ENCODE measurements at regions not wholly inside any gene's neighbourhood (a gene's known extent, or its start where the extent isn't known, plus 50 kb on each side); places are given as distances from the start of the nearest gene placed in this dataset.

DNA sequence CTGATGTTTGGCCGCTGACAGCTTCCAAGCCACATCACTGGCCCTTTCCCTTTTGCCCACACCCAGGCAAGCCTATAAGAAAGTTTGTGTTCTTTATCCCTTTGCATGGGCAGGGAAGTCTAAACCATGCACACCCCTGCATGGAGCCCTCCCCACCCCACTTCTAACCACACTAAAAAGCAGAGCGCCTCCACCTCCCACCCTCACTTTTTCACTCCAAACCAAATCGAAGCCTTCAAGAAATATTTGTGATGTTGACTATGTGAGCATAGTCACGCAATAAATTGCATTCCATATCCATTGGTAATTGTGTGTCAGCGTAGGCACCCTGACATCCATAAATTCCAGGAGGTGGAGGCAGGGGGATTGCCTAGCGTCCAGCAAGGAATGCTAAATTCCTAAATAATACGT is 104.4 kb upstream of the LSM14A start:
- Histone ChIP-seq H3K9ac (ENCODE audit: control insufficient read depth, insufficient read depth, low read length) (no peak overlapping the region), H3K36me3 (ENCODE audit: control insufficient read depth in 2 of 2, insufficient read depth in 2 of 2, low read length in 1 of 2) (no peaks in the 10 kb centered on the region), H3K4me3 (no peak overlapping the region), H3K27ac (ENCODE audit: control insufficient read depth, insufficient read depth) (no peak overlapping the region), H3K9me3 (replicated peaks; ENCODE audit: control insufficient read depth, insufficient read depth, low read length) (no peaks in the 10 kb centered on the region), H2AFZ (ENCODE audit: control insufficient read depth, low read depth, low read length) (no peak overlapping the region), H3K4me2 (ENCODE audit: control insufficient read depth, insufficient read depth) (no peak overlapping the region), H4K20me1 (ENCODE audit: control insufficient read depth, insufficient read depth) (no peaks in the 10 kb centered on the region), H3K79me2 (ENCODE audit: control insufficient read depth, insufficient read depth, low read length) (no peaks in the 10 kb centered on the region), H3K27me3 (replicated peaks in 1 of 2; ENCODE audit: control insufficient read depth in 2 of 2, insufficient read depth in 2 of 2, low read length in 1 of 2) (no peaks in the 10 kb centered on the region), H3K4me1 (ENCODE audit: control insufficient read depth, insufficient read depth, low read length) (no peaks in the 10 kb centered on the region)
- no TSS peak for BruUV-seq (replicated peaks)
- no peak for TF ChIP-seq RELA (IDR thresholded peaks at IDR 0.05; ENCODE audit: borderline replicate concordance, partially characterized antibody)
- TF ChIP-seq, protein P1, sequence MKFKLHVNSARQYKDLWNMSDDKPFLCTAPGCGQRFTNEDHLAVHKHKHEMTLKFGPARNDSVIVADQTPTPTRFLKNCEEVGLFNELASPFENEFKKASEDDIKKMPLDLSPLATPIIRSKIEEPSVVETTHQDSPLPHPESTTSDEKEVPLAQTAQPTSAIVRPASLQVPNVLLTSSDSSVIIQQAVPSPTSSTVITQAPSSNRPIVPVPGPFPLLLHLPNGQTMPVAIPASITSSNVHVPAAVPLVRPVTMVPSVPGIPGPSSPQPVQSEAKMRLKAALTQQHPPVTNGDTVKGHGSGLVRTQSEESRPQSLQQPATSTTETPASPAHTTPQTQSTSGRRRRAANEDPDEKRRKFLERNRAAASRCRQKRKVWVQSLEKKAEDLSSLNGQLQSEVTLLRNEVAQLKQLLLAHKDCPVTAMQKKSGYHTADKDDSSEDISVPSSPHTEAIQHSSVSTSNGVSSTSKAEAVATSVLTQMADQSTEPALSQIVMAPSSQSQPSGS (IDR thresholded peaks at IDR 0.05; ENCODE audit: low read length) = no peak
- TF ChIP-seq JUND (IDR thresholded peaks at IDR 0.05; ENCODE audit: low read depth, low read length) = no peak
- TF ChIP-seq SIX5 (IDR thresholded peaks at IDR 0.05; ENCODE audit: low read depth, low read length, severe bottlenecking) = no peak
- no peak for TF ChIP-seq MXI1 (IDR thresholded peaks at IDR 0.05; ENCODE audit: low read depth, low read length)
- no peak for TF ChIP-seq IKZF1 (conservative IDR thresholded peaks at IDR 0.05)
- no peak for TF ChIP-seq RB1 (IDR thresholded peaks at IDR 0.05; ENCODE audit: borderline replicate concordance)
- TF ChIP-seq, protein P2, sequence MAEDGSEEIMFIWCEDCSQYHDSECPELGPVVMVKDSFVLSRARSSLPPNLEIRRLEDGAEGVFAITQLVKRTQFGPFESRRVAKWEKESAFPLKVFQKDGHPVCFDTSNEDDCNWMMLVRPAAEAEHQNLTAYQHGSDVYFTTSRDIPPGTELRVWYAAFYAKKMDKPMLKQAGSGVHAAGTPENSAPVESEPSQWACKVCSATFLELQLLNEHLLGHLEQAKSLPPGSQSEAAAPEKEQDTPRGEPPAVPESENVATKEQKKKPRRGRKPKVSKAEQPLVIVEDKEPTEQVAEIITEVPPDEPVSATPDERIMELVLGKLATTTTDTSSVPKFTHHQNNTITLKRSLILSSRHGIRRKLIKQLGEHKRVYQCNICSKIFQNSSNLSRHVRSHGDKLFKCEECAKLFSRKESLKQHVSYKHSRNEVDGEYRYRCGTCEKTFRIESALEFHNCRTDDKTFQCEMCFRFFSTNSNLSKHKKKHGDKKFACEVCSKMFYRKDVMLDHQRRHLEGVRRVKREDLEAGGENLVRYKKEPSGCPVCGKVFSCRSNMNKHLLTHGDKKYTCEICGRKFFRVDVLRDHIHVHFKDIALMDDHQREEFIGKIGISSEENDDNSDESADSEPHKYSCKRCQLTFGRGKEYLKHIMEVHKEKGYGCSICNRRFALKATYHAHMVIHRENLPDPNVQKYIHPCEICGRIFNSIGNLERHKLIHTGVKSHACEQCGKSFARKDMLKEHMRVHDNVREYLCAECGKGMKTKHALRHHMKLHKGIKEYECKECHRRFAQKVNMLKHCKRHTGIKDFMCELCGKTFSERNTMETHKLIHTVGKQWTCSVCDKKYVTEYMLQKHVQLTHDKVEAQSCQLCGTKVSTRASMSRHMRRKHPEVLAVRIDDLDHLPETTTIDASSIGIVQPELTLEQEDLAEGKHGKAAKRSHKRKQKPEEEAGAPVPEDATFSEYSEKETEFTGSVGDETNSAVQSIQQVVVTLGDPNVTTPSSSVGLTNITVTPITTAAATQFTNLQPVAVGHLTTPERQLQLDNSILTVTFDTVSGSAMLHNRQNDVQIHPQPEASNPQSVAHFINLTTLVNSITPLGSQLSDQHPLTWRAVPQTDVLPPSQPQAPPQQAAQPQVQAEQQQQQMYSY (CRISPR knock-in tag; IDR thresholded peaks at IDR 0.05) = no peak
- TF ChIP-seq MTA2 (IDR thresholded peaks at IDR 0.05; ENCODE audit: low read depth) = no peak
- TF ChIP-seq ATF7 (IDR thresholded peaks at IDR 0.05; ENCODE audit: low read depth) = no peak
- no peak for TF ChIP-seq HDAC6 (IDR thresholded peaks at IDR 0.05; ENCODE audit: unreplicated experiment)
- no peak for TF ChIP-seq SP1 (IDR thresholded peaks at IDR 0.05; ENCODE audit: low read depth, low read length)
- TF ChIP-seq, protein P3, sequence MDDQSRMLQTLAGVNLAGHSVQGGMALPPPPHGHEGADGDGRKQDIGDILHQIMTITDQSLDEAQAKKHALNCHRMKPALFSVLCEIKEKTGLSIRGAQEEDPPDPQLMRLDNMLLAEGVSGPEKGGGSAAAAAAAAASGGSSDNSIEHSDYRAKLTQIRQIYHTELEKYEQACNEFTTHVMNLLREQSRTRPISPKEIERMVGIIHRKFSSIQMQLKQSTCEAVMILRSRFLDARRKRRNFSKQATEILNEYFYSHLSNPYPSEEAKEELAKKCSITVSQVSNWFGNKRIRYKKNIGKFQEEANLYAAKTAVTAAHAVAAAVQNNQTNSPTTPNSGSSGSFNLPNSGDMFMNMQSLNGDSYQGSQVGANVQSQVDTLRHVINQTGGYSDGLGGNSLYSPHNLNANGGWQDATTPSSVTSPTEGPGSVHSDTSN (IDR thresholded peaks at IDR 0.05; ENCODE audit: insufficient replicate concordance, low read depth, low read length) = no peak
- TF ChIP-seq EED (IDR thresholded peaks at IDR 0.05; ENCODE audit: low read depth) = no peak
- no peak for TF ChIP-seq SREBF1 (IDR thresholded peaks at IDR 0.05; ENCODE audit: low read length)
- intact Hi-C loops (cut with micrococcal nuclease; ENCODE audit: unreplicated experiment) (no loop called here), in situ Hi-C loops (cut with MboI) (no loop called here)
- CTCF ChIA-PET = no interaction called here
- SMC1A ChIA-PET (ENCODE audit: uncharacterized antibody, unreplicated experiment) = no interaction called here
- ATAC-seq (no peak), DNase-seq (ENCODE audit: low read depth, low spot score) (no peak), FAIRE-seq (no peak)
- 32% methylated on average over 7 of the region's 7 CpGs for WGBS (ENCODE audit: insufficient coverage, insufficient replicate concordance, low lambda C conversion rate, missing lambda C conversion rate)
- POLR2A ChIA-PET = no interaction called here
- RAD21 ChIA-PET (ENCODE audit: unreplicated experiment) = no interaction called here

Measured in GM12878 (cell line).